ENCODE measurements at regions not wholly inside any gene's neighbourhood (a gene's known extent, or its start where the extent isn't known, plus 50 kb on each side); places are given as distances from the start of the nearest gene placed in this dataset.

DNA sequence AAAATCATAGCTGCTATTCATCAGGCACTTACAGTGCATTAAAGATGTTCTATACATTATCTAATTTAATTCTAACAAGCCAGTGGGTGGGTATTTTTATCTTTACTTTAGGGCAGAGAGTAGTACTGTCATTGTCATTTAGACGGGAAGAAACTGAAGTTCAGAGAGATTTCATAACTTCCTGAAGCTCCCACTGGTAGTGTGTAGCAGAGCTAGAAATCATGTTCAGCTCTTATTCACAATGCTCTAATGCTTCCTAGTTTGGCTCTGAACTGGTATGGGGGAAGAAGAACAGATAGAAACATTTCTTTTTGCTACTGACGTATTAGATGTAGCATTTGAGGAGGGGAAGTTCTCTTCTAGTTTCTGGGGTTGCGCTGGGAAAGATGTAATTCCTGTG, 116.7 kb downstream of the CYP26A1 start:
- TF ChIP-seq POLR2A (IDR thresholded peaks at IDR 0.05): no peak
- no peak for TF ChIP-seq CTCF (IDR thresholded peaks at IDR 0.05)

Measured in thyroid gland (tissue), 4 donors.